ENCODE measurements at regions not wholly inside any gene's neighbourhood (a gene's known extent, or its start where the extent isn't known, plus 50 kb on each side); places are given as distances from the start of the nearest gene placed in this dataset.
"Not testable (repeated sequence)": the region's sequence is repeated elsewhere in the genome, so short reads cannot be mapped to it uniquely, and the experiment has no call there.

DNA sequence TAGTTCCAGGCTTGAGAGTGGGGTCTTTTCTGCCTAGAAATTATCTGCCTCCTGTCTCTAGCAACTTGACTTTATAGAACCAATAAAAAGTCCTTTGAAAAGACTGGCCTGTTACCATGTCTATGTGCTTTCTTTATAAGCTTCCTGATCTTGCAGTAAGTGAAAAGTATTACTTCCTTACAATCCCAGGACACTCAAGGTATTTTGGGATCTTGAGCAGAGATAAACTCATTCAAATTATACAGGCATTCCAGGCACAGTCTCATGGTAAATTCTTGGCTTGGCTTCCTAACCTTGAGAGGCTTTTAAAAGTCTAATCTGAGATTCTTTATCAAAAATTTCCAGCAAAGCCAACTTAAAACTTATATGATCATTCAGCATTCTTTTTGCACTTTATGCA is 833.0 kb upstream of the POU3F4 start:
- H3K27me3 Mint-ChIP-seq, result no peaks in the 10 kb centered on the region
- H3K36me3 Mint-ChIP-seq (ENCODE audit: low read depth), result no peaks in the 10 kb centered on the region
- H3K4me3 Mint-ChIP-seq, result no peak overlapping the region
- CTCF ChIA-PET, result no interaction called here
- POLR2A ChIA-PET, result no interaction called here
- no peaks in the 10 kb centered on the region for H3K9me3 Mint-ChIP-seq
- no peaks in the 10 kb centered on the region for H3K4me1 Mint-ChIP-seq
- no peak overlapping the region for H3K27ac Mint-ChIP-seq
- no peak for DNase-seq

DNA sequence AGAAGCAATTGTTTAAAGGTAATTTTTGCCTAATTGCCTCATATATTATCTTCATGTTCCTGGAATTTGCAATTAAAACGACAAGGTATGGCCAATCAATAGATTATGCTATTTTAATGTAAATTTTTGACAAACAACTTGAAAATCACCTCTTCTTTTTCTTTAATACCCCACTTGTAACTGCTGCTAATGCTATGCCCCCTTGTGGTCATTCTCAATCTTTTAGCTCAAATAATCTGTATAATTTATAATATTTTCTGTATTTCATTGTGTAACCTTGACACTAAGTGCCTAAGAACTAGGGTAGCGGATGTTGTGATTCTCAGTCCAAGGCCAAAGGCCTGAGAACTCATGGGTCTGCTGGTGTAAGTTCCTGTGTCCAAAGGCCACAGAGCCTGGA is 831.7 kb upstream of the POU3F4 start:
- Mint-ChIP-seq H3K27ac (no peak overlapping the region), H3K9me3 (no peaks in the 10 kb centered on the region), H3K36me3 (ENCODE audit: low read depth) (no peaks in the 10 kb centered on the region), H3K4me1 (no peaks in the 10 kb centered on the region), H3K4me3 (no peak overlapping the region), H3K27me3 (no peaks in the 10 kb centered on the region)
- ChIA-PET CTCF (interaction anchor here (1.0 kb wide), 1 partner anchor 14 kb away, joined by 3 read pairs; no protein-coding TSS in a partner anchor), POLR2A (no interaction called here)
- DNase-seq, result no peak

DNA sequence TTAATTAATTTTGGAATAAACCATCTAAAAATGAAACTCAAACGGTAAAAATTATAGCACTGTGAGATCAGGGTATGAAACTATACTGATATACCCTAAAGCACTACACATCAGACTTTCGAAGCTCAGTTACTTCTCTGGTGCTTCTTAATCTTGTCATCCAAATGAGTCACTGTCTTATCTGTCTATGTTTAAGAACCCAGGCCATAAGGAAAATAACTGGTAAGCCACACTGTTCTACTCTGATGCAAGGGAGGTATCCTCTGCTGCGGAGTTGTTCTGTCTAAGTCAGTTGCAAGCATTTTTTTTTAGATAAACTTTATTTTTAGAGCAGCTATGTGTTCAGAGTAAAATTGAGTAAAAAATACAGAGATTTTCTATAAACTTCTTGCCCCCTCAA is 830.8 kb upstream of the POU3F4 start:
- ChIA-PET CTCF (no interaction called here), POLR2A (no interaction called here)
- Mint-ChIP-seq H3K4me1 (no peaks in the 10 kb centered on the region), H3K27me3 (no peaks in the 10 kb centered on the region), H3K9me3 (no peaks in the 10 kb centered on the region), H3K4me3 (no peak overlapping the region), H3K36me3 (ENCODE audit: low read depth) (no peaks in the 10 kb centered on the region), H3K27ac (no peak overlapping the region)
- no peak for DNase-seq

GRCh38 chrX:82692991-82693390 is 815.1 kb upstream of the POU3F4 start:
- H3K36me3 Mint-ChIP-seq (ENCODE audit: low read depth), result no peaks in the 10 kb centered on the region
- POLR2A ChIA-PET, result no interaction called here
- no peaks in the 10 kb centered on the region for H3K27me3 Mint-ChIP-seq
- no peaks in the 10 kb centered on the region for H3K9me3 Mint-ChIP-seq
- H3K4me3 Mint-ChIP-seq, result no peak overlapping the region
- no peak overlapping the region for H3K27ac Mint-ChIP-seq
- DNase-seq, result no peak
- no peaks in the 10 kb centered on the region for H3K4me1 Mint-ChIP-seq
- CTCF ChIA-PET, result no interaction called here

GRCh38 chrX:82695066-82695465 is 813.0 kb upstream of the POU3F4 start:
- ChIA-PET POLR2A (no interaction called here), CTCF (no interaction called here)
- Mint-ChIP-seq H3K27me3 (no peaks in the 10 kb centered on the region), H3K36me3 (ENCODE audit: low read depth) (no peaks in the 10 kb centered on the region), H3K27ac (no peak overlapping the region), H3K9me3 (no peaks in the 10 kb centered on the region), H3K4me3 (no peak overlapping the region), H3K4me1 (no peaks in the 10 kb centered on the region)
- no peak for DNase-seq

GRCh38 chrX:82703551-82703950 is 804.5 kb upstream of the POU3F4 start:
- ChIA-PET POLR2A (no interaction called here), CTCF (no interaction called here)
- no peak overlapping the region for H3K27ac Mint-ChIP-seq
- H3K9me3 Mint-ChIP-seq, result no peaks in the 10 kb centered on the region
- DNase-seq, result no peak
- H3K4me1 Mint-ChIP-seq, result no peaks in the 10 kb centered on the region
- no peaks in the 10 kb centered on the region for H3K27me3 Mint-ChIP-seq
- no peak overlapping the region for H3K4me3 Mint-ChIP-seq
- no peaks in the 10 kb centered on the region for H3K36me3 Mint-ChIP-seq (ENCODE audit: low read depth)

DNA sequence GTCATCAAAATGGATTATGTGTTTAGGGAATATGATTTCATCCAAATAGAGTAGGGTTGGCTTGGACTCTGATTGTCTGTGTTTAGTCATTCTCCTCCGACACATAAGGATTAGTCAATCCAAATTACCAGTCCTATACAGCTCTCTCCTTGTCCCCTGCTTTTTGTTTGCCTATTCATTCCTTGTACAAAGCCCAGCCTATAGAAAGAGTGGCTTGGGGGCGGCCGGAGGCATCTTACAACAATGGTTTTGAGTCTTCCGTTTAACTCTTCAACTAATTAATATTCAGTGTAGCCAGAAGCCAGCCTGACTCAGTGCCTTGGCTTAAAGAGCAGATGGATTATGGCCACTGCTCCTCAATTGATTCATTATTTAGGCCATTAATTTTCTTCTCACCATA is 796.6 kb upstream of the POU3F4 start:
- ChIA-PET CTCF (no interaction called here), POLR2A (no interaction called here)
- H3K4me3 Mint-ChIP-seq, result no peak overlapping the region
- H3K9me3 Mint-ChIP-seq, result no peaks in the 10 kb centered on the region
- no peaks in the 10 kb centered on the region for H3K4me1 Mint-ChIP-seq
- no peak for DNase-seq
- H3K27ac Mint-ChIP-seq, result no peak overlapping the region
- no peaks in the 10 kb centered on the region for H3K36me3 Mint-ChIP-seq (ENCODE audit: low read depth)
- H3K27me3 Mint-ChIP-seq, result no peaks in the 10 kb centered on the region

DNA sequence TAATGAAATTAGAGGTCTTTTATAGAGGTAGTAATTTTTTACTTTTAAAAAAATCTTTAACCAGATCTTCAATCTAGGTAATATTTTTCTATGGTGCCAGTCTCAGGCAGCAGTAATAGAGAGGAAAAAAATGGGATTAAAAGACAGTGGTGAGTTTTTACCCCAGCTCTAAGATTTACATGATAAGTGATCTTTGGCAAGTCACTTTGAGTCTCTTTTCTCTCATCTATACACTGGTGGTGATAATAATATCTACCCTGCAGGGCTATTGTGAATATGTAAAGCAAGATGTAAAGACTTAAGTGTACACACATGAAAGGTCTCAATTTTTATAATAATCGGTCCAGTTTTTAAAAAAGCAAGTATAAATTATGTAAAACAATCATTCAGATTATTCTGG is 786.2 kb upstream of the POU3F4 start:
- ChIA-PET POLR2A (no interaction called here), CTCF (no interaction called here)
- H3K27me3 Mint-ChIP-seq, result no peaks in the 10 kb centered on the region
- no peak overlapping the region for H3K27ac Mint-ChIP-seq
- no peaks in the 10 kb centered on the region for H3K36me3 Mint-ChIP-seq (ENCODE audit: low read depth)
- H3K4me1 Mint-ChIP-seq, result no peaks in the 10 kb centered on the region
- H3K4me3 Mint-ChIP-seq, result no peak overlapping the region
- DNase-seq, result no peak
- no peaks in the 10 kb centered on the region for H3K9me3 Mint-ChIP-seq

- no peak overlapping the region for H3K27ac Mint-ChIP-seq
- CTCF ChIA-PET, result no interaction called here
- no peak overlapping the region for H3K4me3 Mint-ChIP-seq
These were observed 784.3 kb upstream of the POU3F4 start for GRCh38 chrX:82723806-82724205.

DNA sequence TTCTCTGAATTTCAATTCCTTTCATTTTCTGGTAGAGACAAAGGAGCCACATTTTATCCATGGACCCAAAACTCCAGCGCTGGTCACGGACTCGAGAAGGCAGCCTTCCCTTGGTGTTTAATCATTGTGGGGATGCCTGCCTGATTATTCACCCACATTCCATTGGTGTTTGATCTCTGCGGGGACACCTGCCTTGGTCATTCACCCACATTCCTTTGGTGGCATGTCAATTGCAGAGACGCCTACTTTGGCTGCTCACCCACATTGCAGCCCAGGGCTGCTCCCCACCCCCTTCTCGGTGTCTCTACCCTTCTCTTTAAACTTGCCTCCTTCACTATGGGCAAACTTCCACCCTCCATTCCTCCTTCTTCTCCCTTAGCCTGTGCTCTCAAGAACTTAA is 780.7 kb upstream of the POU3F4 start:
- H3K9me3 Mint-ChIP-seq; DNase-seq; H3K27ac Mint-ChIP-seq; POLR2A ChIA-PET; H3K4me3 Mint-ChIP-seq; H3K4me1 Mint-ChIP-seq; H3K27me3 Mint-ChIP-seq; CTCF ChIA-PET; H3K36me3 Mint-ChIP-seq (ENCODE audit: low read depth): not testable (repeated sequence)

More at GRCh38 chrX:82723806-82724205, 784.3 kb upstream of the POU3F4 start:
- Mint-ChIP-seq H3K9me3 (no peaks in the 10 kb centered on the region), H3K27me3 (no peaks in the 10 kb centered on the region), H3K4me1 (no peaks in the 10 kb centered on the region), H3K36me3 (ENCODE audit: low read depth) (no peaks in the 10 kb centered on the region)
- POLR2A ChIA-PET, result no interaction called here
- no peak for DNase-seq

DNA sequence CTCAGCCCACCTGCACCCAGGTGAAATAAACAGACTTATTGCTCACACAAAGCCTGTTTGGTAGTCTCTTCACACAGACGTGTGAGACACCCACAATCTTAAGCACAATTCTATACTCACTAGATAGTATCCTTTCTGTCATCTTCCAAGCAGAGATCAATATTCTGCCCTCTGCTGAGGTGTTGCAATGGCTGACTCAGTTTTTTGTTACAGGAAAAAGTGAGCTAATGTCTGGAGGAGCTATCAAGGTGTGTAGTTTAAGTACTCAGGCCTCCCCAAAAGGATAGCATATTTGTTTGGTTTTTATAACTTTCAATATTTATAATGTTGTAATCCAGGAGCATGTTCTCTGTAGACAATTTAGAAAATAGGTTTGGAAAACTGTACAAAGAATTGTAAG is 775.2 kb upstream of the POU3F4 start:
- DNase-seq, result no peak
- H3K4me1 Mint-ChIP-seq, result no peaks in the 10 kb centered on the region
- no peaks in the 10 kb centered on the region for H3K9me3 Mint-ChIP-seq
- ChIA-PET POLR2A (no interaction called here), CTCF (no interaction called here)
- no peaks in the 10 kb centered on the region for H3K27me3 Mint-ChIP-seq
- H3K36me3 Mint-ChIP-seq (ENCODE audit: low read depth), result no peaks in the 10 kb centered on the region
- no peak overlapping the region for H3K4me3 Mint-ChIP-seq
- H3K27ac Mint-ChIP-seq, result no peak overlapping the region

DNA sequence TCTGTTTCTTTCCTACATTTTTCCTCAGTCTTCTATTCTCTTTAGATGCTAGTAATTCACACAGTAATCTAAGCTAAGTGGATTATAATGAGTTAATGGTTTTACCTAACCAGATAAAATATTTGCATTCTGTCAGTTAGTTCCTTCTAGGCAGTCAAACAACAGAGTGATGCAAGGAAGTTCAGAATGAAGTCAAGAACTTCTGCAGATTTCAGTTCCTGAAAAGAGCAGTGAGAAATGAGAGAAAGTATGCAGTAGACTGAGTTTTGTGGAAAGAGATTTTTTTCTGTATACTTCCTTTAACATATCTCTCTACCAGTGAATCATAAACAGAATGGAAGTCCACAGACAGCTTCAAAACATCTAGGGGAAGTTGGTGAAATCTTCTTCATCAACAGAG is 774.0 kb upstream of the POU3F4 start:
- H3K4me1 Mint-ChIP-seq, result no peaks in the 10 kb centered on the region
- ChIA-PET POLR2A (no interaction called here), CTCF (no interaction called here)
- H3K36me3 Mint-ChIP-seq (ENCODE audit: low read depth), result no peaks in the 10 kb centered on the region
- H3K4me3 Mint-ChIP-seq, result no peak overlapping the region
- no peak for DNase-seq
- no peak overlapping the region for H3K27ac Mint-ChIP-seq
- H3K27me3 Mint-ChIP-seq, result no peaks in the 10 kb centered on the region
- no peaks in the 10 kb centered on the region for H3K9me3 Mint-ChIP-seq

DNA sequence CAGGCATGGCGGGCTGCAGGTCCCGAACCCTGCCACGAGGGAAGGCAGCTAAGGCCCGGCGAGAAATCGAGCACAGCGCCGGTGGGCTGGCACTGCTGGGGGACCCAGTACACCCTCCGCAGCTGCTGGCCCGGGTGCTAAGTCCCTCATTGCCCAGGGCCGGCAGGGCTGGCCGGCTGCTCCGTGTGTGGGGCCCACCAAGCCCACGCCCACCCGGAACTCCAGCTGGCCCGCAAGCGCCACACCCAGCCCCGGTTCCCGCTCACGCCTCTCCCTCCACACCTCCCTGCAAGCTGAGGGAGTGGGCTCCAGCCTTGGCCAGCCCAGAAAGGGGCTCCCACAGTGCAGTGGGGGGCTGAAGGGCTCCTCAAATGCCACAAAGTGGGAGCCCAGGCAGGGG is 769.8 kb upstream of the POU3F4 start:
- H3K27me3 Mint-ChIP-seq; H3K36me3 Mint-ChIP-seq (ENCODE audit: low read depth); H3K9me3 Mint-ChIP-seq; H3K27ac Mint-ChIP-seq; H3K4me3 Mint-ChIP-seq; CTCF ChIA-PET; POLR2A ChIA-PET; H3K4me1 Mint-ChIP-seq; DNase-seq: not testable (repeated sequence)

- DNase-seq, result no peak
- Mint-ChIP-seq H3K27ac (no peak overlapping the region), H3K36me3 (ENCODE audit: low read depth) (no peaks in the 10 kb centered on the region), H3K9me3 (no peaks in the 10 kb centered on the region), H3K27me3 (no peaks in the 10 kb centered on the region), H3K4me3 (no peak overlapping the region), H3K4me1 (no peaks in the 10 kb centered on the region)
- ChIA-PET CTCF (no interaction called here), POLR2A (no interaction called here)
These were observed 765.7 kb upstream of the POU3F4 start for GRCh38 chrX:82742351-82742750.

GRCh38 chrX:82745725-82746124 is 762.4 kb upstream of the POU3F4 start:
- H3K4me1 Mint-ChIP-seq; POLR2A ChIA-PET; H3K36me3 Mint-ChIP-seq (ENCODE audit: low read depth); H3K27me3 Mint-ChIP-seq; DNase-seq; H3K9me3 Mint-ChIP-seq; H3K27ac Mint-ChIP-seq; CTCF ChIA-PET; H3K4me3 Mint-ChIP-seq: not testable (repeated sequence)
